Caco-2 (cell line): ENCODE measurements at regions not wholly inside any gene's neighbourhood (a gene's known extent, or its start where the extent isn't known, plus 50 kb on each side); places are given as distances from the start of the nearest gene placed in this dataset.

Source experiments
- BruUV-seq: library from RNA; stranded (reverse); fragments of 400-500 nt; replicated peaks from 2 replicates; lab custom pipeline; 2021; lab: Mats Ljungman, UMichigan
- CTCF ChIA-PET: fragments of 300-600 bp; sonication (Branson Sonifier 250); formaldehyde crosslinking; loops from one replicate; lab custom pipeline; 2022; ENCODE audit warnings: antibody characterized with exemption; lab: Charles Lee
- POLR2A ChIA-PET: fragments of 300-600 bp; sonication (Branson Sonifier 250); formaldehyde crosslinking; loops from one replicate; lab custom pipeline; 2022; ENCODE audit warnings: antibody characterized with exemption; lab: Charles Lee
- DNase-seq, 2 experiments: peaks; one replicate each; pipeline versions ENCODE4 v3.0.0 to v3.0.0-alpha.2; 2020 to 2022
- H3K27me3 ChIP-seq: replicated peaks from 2 replicates; pipeline ENCODE4 v1.6.0; 2011; ENCODE audit warnings: low read length; ENCODE audit not compliant: control insufficient read depth, insufficient read depth
- H3K36me3 ChIP-seq: 2 replicates; pipeline ENCODE4 v1.5.1; 2011; ENCODE audit warnings: low read length; ENCODE audit not compliant: control insufficient read depth, insufficient read depth
- H3K4me1 ChIP-seq: fragments of 250-450 bp; sonication (Bioruptor Pico); 2 replicates; pipeline ENCODE4 v1.5.1; 2020; ENCODE audit warnings: mild to moderate bottlenecking
- H3K4me3 ChIP-seq: 2 replicates; pipeline ENCODE4 v1.5.1; 2011; ENCODE audit warnings: low read depth, mild to moderate bottlenecking, control low read depth, low read length
- H3K9me3 ChIP-seq: fragments of 250-450 bp; sonication (Bioruptor Pico); 2 replicates; pipeline ENCODE4 v1.5.1; 2020; ENCODE audit warnings: mild to moderate bottlenecking, moderate library complexity
- H3K27ac Mint-ChIP-seq: one replicate; pipeline ENCODE4 v1.8.0; 2022; ENCODE audit warnings: mixed read lengths; ENCODE audit not compliant: unreplicated experiment
- H3K27me3 Mint-ChIP-seq: one replicate; pipeline ENCODE4 v1.8.0; 2022; ENCODE audit warnings: mixed read lengths; ENCODE audit not compliant: insufficient read depth, unreplicated experiment
- H3K36me3 Mint-ChIP-seq: one replicate; pipeline ENCODE4 v1.8.0; 2022; ENCODE audit warnings: mild to moderate bottlenecking, mixed read lengths; ENCODE audit not compliant: insufficient read depth, unreplicated experiment
- H3K4me1 Mint-ChIP-seq: one replicate; pipeline ENCODE4 v1.8.0; 2022; ENCODE audit warnings: low read depth, mixed read lengths; ENCODE audit not compliant: unreplicated experiment
- H3K4me3 Mint-ChIP-seq: one replicate; pipeline ENCODE4 v1.8.0; 2022; ENCODE audit warnings: mild to moderate bottlenecking, moderate library complexity, mixed read lengths; ENCODE audit not compliant: unreplicated experiment
- H3K9me3 Mint-ChIP-seq: one replicate; pipeline ENCODE4 v1.8.0; 2022; ENCODE audit warnings: mixed read lengths; ENCODE audit not compliant: unreplicated experiment
- intact Hi-C: fragments of 100-400 bp; cut with micrococcal nuclease; formaldehyde crosslinking; loops from one replicate; pipeline ENCODE4 v1.10.0; 2022; ENCODE audit not compliant: unreplicated experiment
- TF ChIP-seq, protein P1 (sequence below), 2 experiments: fragments of 200-600 bp in 1 of 2; IDR thresholded peaks; 1 replicate in 1 of 2; 2 replicates in 1 of 2; pipeline versions ENCODE4 v1.5.1 to v1.8.0; 2011 to 2022; ENCODE audit warnings: antibody characterized with exemption in 1 of 2, control low read depth in 1 of 2, inconsistent platforms in 1 of 2, low read depth in 1 of 2, low read length in 1 of 2, mild to moderate bottlenecking in 1 of 2, moderate library complexity in 1 of 2; ENCODE audit not compliant: insufficient read depth in 1 of 2, severe bottlenecking in 1 of 2, unreplicated experiment in 1 of 2

DNA sequence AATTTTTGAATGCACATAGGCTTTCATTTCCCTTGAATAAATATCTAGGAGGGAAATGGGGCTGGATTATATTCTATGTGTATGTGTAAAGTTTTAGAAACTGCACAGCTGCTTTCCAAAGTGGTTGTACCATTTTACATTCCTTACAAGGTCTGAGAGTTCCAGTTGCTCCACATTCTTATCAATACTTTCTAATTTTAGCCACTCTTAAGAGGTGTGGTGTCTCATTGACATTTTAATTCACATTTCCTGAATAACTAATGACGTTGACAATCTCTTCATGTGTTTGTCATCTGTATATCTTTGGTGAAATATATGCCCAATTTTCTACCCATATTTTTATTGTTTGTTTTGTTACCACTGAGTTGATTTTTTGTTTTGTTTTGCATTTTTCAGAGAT, 74.6 kb upstream of the VASH1 start:
- TF ChIP-seq, protein P1, sequence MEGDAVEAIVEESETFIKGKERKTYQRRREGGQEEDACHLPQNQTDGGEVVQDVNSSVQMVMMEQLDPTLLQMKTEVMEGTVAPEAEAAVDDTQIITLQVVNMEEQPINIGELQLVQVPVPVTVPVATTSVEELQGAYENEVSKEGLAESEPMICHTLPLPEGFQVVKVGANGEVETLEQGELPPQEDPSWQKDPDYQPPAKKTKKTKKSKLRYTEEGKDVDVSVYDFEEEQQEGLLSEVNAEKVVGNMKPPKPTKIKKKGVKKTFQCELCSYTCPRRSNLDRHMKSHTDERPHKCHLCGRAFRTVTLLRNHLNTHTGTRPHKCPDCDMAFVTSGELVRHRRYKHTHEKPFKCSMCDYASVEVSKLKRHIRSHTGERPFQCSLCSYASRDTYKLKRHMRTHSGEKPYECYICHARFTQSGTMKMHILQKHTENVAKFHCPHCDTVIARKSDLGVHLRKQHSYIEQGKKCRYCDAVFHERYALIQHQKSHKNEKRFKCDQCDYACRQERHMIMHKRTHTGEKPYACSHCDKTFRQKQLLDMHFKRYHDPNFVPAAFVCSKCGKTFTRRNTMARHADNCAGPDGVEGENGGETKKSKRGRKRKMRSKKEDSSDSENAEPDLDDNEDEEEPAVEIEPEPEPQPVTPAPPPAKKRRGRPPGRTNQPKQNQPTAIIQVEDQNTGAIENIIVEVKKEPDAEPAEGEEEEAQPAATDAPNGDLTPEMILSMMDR (IDR thresholded peaks at IDR 0.05; ENCODE audit: insufficient read depth in 1 of 2, low read depth in 1 of 2, low read length in 1 of 2, severe bottlenecking in 1 of 2, unreplicated experiment in 1 of 2), result no peak
- POLR2A ChIA-PET, result no interaction called here

DNA sequence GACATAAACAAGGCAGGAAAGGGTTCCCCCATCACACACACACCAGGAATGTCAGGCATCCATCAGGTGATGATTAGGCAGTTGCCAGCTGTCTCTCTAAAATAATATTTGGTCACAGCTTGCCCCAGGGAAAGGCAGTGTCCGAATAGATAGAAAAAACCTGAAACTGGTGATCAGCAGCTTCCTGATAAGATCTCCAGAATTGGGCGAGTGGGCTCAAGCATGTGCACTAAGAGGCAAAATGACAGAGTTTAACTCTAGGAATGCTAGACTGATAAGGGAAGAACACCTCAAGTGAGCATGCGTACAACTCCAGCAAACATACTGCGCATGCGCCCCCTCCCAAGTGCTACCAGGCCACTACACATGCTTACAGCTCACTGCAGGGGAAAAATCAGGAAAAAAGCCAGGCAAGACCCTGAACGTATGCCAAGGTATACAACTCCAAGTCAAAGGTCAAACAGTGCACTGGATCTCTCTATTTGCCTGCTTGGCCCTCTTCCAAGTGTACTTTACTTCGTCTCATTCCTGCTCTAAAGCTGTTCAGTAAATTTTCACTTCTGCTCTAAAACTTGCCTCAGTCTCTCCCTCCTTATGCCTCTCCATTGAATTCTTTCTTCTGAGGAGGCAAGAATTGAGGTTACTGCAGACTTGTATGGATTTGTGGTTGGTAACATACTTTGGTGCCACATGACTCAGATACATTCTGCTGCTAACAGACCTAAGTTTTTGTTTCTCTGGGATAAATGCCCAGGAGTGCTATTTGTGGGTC, 73.5 kb upstream of the VASH1 start:
- CTCF ChIA-PET, result no interaction called here
- Mint-ChIP-seq H3K27me3 (no peaks in the 10 kb centered on the region), H3K36me3 (no peaks in the 10 kb centered on the region), H3K4me1 (no peaks in the 10 kb centered on the region), H3K27ac (no peak overlapping the region), H3K4me3 (no peak overlapping the region), H3K9me3 (peaks cover 36% of the 10 kb centered on the region)
- POLR2A ChIA-PET, result no interaction called here
- Histone ChIP-seq H3K4me1 (no peaks in the 10 kb centered on the region), H3K27me3 (no peaks in the 10 kb centered on the region), H3K9me3 (peaks cover under 1% of the 10 kb centered on the region; the same call in 1 of the 2 replicates), H3K36me3 (no peaks in the 10 kb centered on the region), H3K4me3 (no peak overlapping the region)
- intact Hi-C loops, result no loop called here
- no TSS peak for BruUV-seq
- TF ChIP-seq, protein P1 (IDR thresholded peaks at IDR 0.05; ENCODE audit: insufficient read depth in 1 of 2, low read depth in 1 of 2, low read length in 1 of 2, severe bottlenecking in 1 of 2, unreplicated experiment in 1 of 2), result no peak
- DNase-seq, result no peak

More for the DNA sequence above, 74.6 kb upstream of the VASH1 start:
- DNase-seq, result no peak
- peaks cover 11% of the 10 kb centered on the region for H3K9me3 ChIP-seq
- Mint-ChIP-seq H3K27ac (no peak overlapping the region), H3K9me3 (peaks cover 43% of the 10 kb centered on the region), H3K36me3 (no peaks in the 10 kb centered on the region), H3K27me3 (no peaks in the 10 kb centered on the region), H3K4me3 (no peak overlapping the region), H3K4me1 (no peaks in the 10 kb centered on the region)
- H3K36me3 ChIP-seq, result no peaks in the 10 kb centered on the region
- BruUV-seq, result no TSS peak
- H3K4me3 ChIP-seq, result no peak overlapping the region
- CTCF ChIA-PET, result no interaction called here
- H3K4me1 ChIP-seq, result no peaks in the 10 kb centered on the region
- intact Hi-C loops, result no loop called here
- no peaks in the 10 kb centered on the region for H3K27me3 ChIP-seq

- H3K4me3 ChIP-seq, result no peak overlapping the region
- CTCF ChIA-PET, result no interaction called here
These were observed 72.9 kb upstream of the VASH1 start for GRCh38 chr14:76688383-76688671.

More at GRCh38 chr14:76688383-76688671, 72.9 kb upstream of the VASH1 start:
- Mint-ChIP-seq H3K27ac (no peak overlapping the region), H3K36me3 (no peaks in the 10 kb centered on the region), H3K4me3 (no peak overlapping the region), H3K4me1 (no peaks in the 10 kb centered on the region), H3K9me3 (peaks cover 31% of the 10 kb centered on the region), H3K27me3 (no peaks in the 10 kb centered on the region)
- Histone ChIP-seq H3K27me3 (no peaks in the 10 kb centered on the region), H3K4me1 (no peaks in the 10 kb centered on the region), H3K36me3 (no peaks in the 10 kb centered on the region), H3K9me3 (no peaks in the 10 kb centered on the region)
- DNase-seq, result no peak
- intact Hi-C loops, result no loop called here
- no TSS peak for BruUV-seq
- POLR2A ChIA-PET, result no interaction called here
- TF ChIP-seq, protein P1 (IDR thresholded peaks at IDR 0.05; ENCODE audit: insufficient read depth in 1 of 2, low read depth in 1 of 2, low read length in 1 of 2, severe bottlenecking in 1 of 2, unreplicated experiment in 1 of 2), result no peak
